Fibroblast of lung (primary cell): ENCODE measurements at regions not wholly inside any gene's neighbourhood (a gene's known extent, or its start where the extent isn't known, plus 50 kb on each side); places are given as distances from the start of the nearest gene placed in this dataset.

ENCODE experiments used
- DNase-seq, 2 donors: peaks; one replicate each; pipeline versions ENCODE4 v3.0.0 to v3.0.0-alpha.2; 2010; ENCODE audit warnings: low read depth in 2 of 2
- H2AFZ ChIP-seq: 2 replicates; pipeline ENCODE4 v1.5.1; 2012; ENCODE audit warnings: low read length, control low read depth, inconsistent platforms
- H3K27ac ChIP-seq: 2 replicates; pipeline ENCODE4 v1.5.1; 2011; ENCODE audit warnings: low read length, control low read depth; ENCODE audit not compliant: insufficient read depth
- H3K27me3 ChIP-seq: 2 replicates; pipeline ENCODE4 v1.5.1; 2011; ENCODE audit warnings: mild to moderate bottlenecking, low read length; ENCODE audit not compliant: control insufficient read depth, insufficient read depth
- H3K36me3 ChIP-seq: 2 replicates; pipeline ENCODE4 v1.5.1; 2011; ENCODE audit warnings: low read length; ENCODE audit not compliant: control insufficient read depth, insufficient read depth
- H3K4me1 ChIP-seq: 2 replicates; pipeline ENCODE4 v1.5.1; 2011; ENCODE audit warnings: low read length; ENCODE audit not compliant: control insufficient read depth, insufficient read depth; ENCODE audit errors: extremely low read depth
- H3K4me2 ChIP-seq: 2 replicates; pipeline ENCODE4 v1.5.1; 2011; ENCODE audit warnings: low read length, control low read depth; ENCODE audit not compliant: insufficient read depth; ENCODE audit errors: extremely low read depth
- H3K4me3 ChIP-seq, 4 experiments: fragments of 200-600 bp in 1 of 4; sonication (generic) in 1 of 4; replicated peaks in 1 of 4; 2 replicates each; pipeline ENCODE4 v1.5.1; 2011 to 2016; ENCODE audit warnings: low read length in 4 of 4, low read depth in 3 of 4, mild to moderate bottlenecking in 3 of 4, control low read depth in 2 of 4, inconsistent platforms in 1 of 4, mixed read lengths in 1 of 4; ENCODE audit not compliant: insufficient read depth in 1 of 4; ENCODE audit errors: control extremely low read depth in 1 of 4
- H3K79me2 ChIP-seq: 2 replicates; pipeline ENCODE4 v1.5.1; 2012; ENCODE audit warnings: mild to moderate bottlenecking, low read length, inconsistent platforms; ENCODE audit not compliant: control insufficient read depth, insufficient read depth
- H3K9ac ChIP-seq: 2 replicates; pipeline ENCODE4 v1.5.1; 2011; ENCODE audit warnings: mild to moderate bottlenecking, low read length, control low read depth; ENCODE audit not compliant: insufficient read depth
- H3K9me3 ChIP-seq: 2 replicates; pipeline ENCODE4 v1.5.1; 2012; ENCODE audit warnings: low read depth, low read length; ENCODE audit not compliant: control insufficient read depth, insufficient read depth
- H4K20me1 ChIP-seq: 2 replicates; pipeline ENCODE4 v1.5.1; 2011; ENCODE audit warnings: low read length; ENCODE audit not compliant: control insufficient read depth, insufficient read depth; ENCODE audit errors: extremely low read depth
- CTCF ChIP-seq, 2 donors: IDR thresholded peaks in 1 of 2; conservative IDR thresholded peaks in 1 of 2; 1 replicate in 1 of 2; 2 replicates in 1 of 2; pipeline ENCODE4 v1.5.1; 2011 to 2012; ENCODE audit warnings: low read length in 2 of 2, control low read depth in 1 of 2, inconsistent platforms in 1 of 2, low read depth in 1 of 2, mild to moderate bottlenecking in 1 of 2
- EZH2 ChIP-seq: IDR thresholded peaks from 2 replicates; pipeline ENCODE4 v1.5.1; 2012; ENCODE audit warnings: low read length, control low read depth, mild to moderate bottlenecking; ENCODE audit errors: missing control alignments

GRCh38 chr10:58991856-58992255 is 184.6 kb upstream of the PHYHIPL start:
- no peaks in the 10 kb centered on the region for H3K9me3 ChIP-seq
- no peaks in the 10 kb centered on the region for H3K27me3 ChIP-seq
- H3K79me2 ChIP-seq: no peaks in the 10 kb centered on the region
- H2AFZ ChIP-seq: no peak overlapping the region
- H3K4me1 ChIP-seq: no peaks in the 10 kb centered on the region
- no peak overlapping the region for H3K4me2 ChIP-seq
- TF ChIP-seq EZH2 (no peak), CTCF (conservative IDR thresholded peaks at IDR 0.05 in 1 of 2, IDR thresholded peaks at IDR 0.05 in 1 of 2; ENCODE audit: low read depth in 1 of 2, low read length in 2 of 2) (no peak)
- no peak overlapping the region for H3K4me3 ChIP-seq
- H3K9ac ChIP-seq: no peak overlapping the region
- H3K27ac ChIP-seq: no peak overlapping the region
- DNase-seq: no peak
- no peaks in the 10 kb centered on the region for H4K20me1 ChIP-seq
- H3K36me3 ChIP-seq: no peaks in the 10 kb centered on the region

GRCh38 chr10:58992830-58993460 is 183.5 kb upstream of the PHYHIPL start:
- H3K27me3 ChIP-seq: no peaks in the 10 kb centered on the region
- no peak overlapping the region for H3K27ac ChIP-seq
- no peaks in the 10 kb centered on the region for H3K4me1 ChIP-seq
- H3K4me2 ChIP-seq: no peak overlapping the region
- DNase-seq: no peak
- H3K36me3 ChIP-seq: no peaks in the 10 kb centered on the region
- no peak overlapping the region for H3K4me3 ChIP-seq
- no peak overlapping the region for H2AFZ ChIP-seq
- H3K9me3 ChIP-seq: no peaks in the 10 kb centered on the region
- H3K79me2 ChIP-seq: no peaks in the 10 kb centered on the region
- no peak overlapping the region for H3K9ac ChIP-seq
- TF ChIP-seq EZH2 (no peak), CTCF (conservative IDR thresholded peaks at IDR 0.05 in 1 of 2, IDR thresholded peaks at IDR 0.05 in 1 of 2; ENCODE audit: low read depth in 1 of 2, low read length in 2 of 2) (no peak)
- H4K20me1 ChIP-seq: no peaks in the 10 kb centered on the region

GRCh38 chr10:58993480-58994221 is 182.8 kb upstream of the PHYHIPL start:
- Histone ChIP-seq H3K4me3 (no peak overlapping the region), H3K79me2 (no peaks in the 10 kb centered on the region), H2AFZ (no peak overlapping the region), H3K9me3 (no peaks in the 10 kb centered on the region), H4K20me1 (no peaks in the 10 kb centered on the region), H3K36me3 (no peaks in the 10 kb centered on the region), H3K4me2 (no peak overlapping the region), H3K27ac (no peak overlapping the region), H3K4me1 (no peaks in the 10 kb centered on the region), H3K27me3 (no peaks in the 10 kb centered on the region), H3K9ac (no peak overlapping the region)
- no peak for DNase-seq
- no peak for TF ChIP-seq EZH2
- no peak for TF ChIP-seq CTCF (conservative IDR thresholded peaks at IDR 0.05 in 1 of 2, IDR thresholded peaks at IDR 0.05 in 1 of 2; ENCODE audit: low read depth in 1 of 2, low read length in 2 of 2)
